NCI-H2107 (cell line): ENCODE measurements at regions not wholly inside any gene's neighbourhood (a gene's known extent, or its start where the extent isn't known, plus 50 kb on each side); places are given as distances from the start of the nearest gene placed in this dataset.

Source experiments
- DNase-seq: peaks from one replicate; lab custom pipeline; 2025; lab: John Stamatoyannopoulos, UW

- no peak for DNase-seq
These were observed 116.4 kb downstream of the IRS2 start for GRCh38 chr13:109669956-109670355.

GRCh38 chr13:109669234-109669612 lies 117.2 kb downstream of the IRS2 start:
- DNase-seq: no peak

DNA sequence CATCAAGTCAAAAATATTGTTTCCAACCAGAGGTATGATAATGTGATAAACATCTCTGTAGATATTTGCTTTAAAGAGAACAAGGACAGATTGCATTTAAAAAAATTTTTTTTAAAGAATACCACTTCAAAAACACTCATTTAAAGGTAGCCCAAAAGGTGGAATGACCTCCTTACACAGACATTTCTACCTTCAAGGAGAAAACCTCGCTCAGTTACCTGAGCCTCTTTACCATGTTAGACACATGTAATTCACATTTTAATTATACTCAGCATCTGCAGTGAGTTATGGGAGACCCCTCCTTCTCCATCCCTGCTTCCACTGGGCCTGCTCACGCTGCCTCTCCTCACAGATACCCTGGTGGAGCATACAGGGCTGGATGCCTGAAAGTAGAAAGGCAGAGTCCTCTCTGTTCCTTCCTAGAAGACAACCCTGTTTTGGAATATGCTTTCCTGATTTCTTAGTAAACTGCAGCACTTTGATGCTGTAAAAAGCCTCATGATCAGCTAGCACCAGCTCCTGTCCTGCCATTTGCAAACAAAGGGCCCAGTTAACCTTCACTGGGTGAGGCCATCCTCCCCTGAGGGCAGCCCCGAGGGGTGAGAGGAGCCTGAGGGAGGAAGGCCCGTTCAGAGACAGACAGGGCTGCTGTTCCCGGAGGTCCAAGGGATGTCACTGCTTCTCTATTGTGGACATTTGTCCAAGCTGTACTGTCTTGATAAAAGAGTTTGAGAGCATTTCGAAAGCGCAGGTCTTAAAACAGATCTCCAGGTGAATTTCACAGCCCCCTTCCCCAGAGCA lies 117.8 kb downstream of the IRS2 start:
- no peak for DNase-seq

GRCh38 chr13:109667807-109668291 lies 118.5 kb downstream of the IRS2 start:
- DNase-seq: no peak

GRCh38 chr13:109667056-109667455 lies 119.3 kb downstream of the IRS2 start:
- DNase-seq: no peak

GRCh38 chr13:109666656-109667055 lies 119.7 kb downstream of the IRS2 start:
- DNase-seq: no peak

DNA sequence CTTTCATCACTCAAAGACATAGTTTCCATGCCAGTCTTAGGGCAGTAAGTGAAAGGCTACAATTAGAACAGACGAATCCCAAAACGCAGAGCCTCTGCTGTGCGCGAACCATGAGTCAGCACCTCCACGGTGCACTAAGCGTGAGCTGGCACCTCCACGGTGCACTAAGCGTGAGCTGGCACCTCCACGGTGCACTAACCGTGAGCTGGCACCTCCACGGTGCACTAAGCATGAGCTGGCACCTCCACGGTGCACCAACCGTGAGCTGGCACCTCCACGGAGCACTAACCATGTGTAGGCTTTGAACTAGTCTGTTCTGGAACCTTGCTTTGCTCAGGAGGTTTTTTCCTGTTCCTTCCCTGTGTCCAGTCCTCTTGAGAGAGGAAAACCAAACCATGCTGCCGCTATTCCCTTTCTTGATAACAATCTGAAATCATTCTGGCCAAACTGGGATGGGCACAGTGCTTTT lies 120.6 kb downstream of the IRS2 start:
- DNase-seq: no peak

DNA sequence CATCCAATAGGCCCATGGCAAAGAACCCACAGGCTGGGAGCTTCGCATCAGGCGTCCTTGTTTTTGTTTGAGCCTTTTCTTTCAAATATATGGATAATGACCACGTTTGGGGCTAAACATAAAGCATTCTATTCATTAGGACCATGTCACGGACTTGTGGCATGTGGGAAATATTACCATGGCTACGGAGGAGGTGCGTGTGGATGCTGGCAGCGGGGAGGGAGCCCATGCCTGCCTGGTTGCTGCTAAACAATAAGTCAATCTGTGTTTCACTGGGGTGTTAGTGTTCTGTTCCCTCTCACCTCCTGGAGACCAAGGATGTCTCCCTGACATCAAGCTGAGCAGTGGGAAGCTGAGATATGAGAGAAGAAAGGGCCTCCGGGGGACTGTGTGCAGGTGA lies 121.1 kb downstream of the IRS2 start:
- DNase-seq: no peak

GRCh38 chr13:109657395-109657794 lies 129.0 kb downstream of the IRS2 start:
- no peak for DNase-seq

GRCh38 chr13:109656206-109656605 lies 130.2 kb downstream of the IRS2 start:
- DNase-seq: no peak

- no peak for DNase-seq
These were observed 130.8 kb downstream of the IRS2 start for GRCh38 chr13:109655611-109656010.

DNA sequence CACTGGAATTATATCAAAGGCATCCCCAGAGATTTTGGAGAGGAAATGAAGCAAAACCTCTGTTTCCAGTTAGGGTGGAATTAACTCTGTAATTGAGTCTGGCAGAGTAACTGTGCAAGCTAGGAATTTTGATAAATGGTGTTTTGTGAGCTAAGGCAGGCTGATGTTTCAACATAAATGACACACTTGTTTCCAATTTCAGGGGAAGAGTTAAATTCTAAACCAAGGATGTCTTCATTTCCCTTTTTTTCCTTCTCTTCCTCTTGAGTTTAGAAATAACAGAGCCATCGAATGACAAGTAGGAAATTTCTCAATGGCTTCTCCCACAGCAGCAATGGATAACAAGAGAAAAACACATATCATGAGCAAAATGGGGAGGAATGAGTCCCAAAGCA lies 131.2 kb downstream of the IRS2 start:
- DNase-seq: no peak

DNA sequence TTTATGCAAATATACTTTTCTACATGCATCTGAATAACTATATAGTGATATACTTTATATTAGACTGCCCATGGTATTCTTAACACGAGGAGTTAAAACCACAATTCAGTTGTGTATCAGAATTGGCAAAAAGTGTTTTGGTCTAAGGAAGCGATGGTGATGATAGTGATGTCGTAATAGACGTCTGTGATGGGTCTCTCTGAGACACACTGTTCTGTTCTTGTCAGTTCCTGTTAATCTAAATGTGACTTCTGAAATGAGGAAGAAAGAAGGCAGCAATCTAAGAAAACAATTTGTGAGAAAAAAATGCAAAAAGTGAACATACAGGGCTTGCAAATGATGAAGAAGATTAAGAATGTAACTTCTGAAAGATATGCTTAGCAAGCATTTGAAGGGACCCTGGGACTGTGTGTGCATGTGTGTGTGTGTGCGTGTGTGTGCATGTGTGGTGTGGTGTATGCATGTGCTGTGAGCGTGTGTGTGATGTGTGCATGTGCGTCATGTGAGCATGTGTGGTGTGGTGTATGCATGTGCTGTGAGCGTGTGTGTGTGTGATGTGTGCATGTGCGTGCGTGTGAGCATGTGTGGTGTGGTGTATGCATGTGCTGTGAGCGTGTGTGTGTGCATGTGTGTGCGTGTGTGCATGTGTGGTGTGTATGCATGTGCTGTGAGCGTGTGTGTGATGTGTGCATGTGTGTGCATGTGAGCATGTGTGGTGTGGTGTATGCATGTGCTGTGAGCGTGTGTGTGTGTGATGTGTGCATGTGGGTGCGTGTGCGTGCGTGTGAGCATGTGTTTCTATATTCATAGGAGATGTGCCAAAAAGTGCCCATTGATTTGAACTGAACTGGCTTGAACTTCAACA lies 131.8 kb downstream of the IRS2 start:
- DNase-seq: no peak

DNA sequence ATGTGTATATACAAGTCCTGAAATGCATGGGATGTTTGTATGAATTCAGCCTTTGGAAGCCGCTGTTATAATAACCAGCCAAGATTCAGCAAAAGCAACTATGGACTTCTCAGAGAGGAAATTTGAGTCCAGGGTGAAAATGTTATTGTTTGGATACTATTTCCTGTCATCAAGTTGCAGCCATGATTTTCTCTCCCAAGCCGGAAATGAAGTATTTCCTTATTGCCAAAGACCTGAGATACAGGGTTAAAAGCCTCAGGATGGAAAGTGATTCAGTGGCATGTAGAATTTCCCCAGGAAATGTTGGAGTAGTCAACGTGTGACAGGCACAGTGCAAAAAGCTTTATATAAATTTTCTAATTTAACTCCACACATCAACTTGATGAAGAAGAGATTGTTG lies 133.9 kb downstream of the IRS2 start:
- DNase-seq: no peak

DNA sequence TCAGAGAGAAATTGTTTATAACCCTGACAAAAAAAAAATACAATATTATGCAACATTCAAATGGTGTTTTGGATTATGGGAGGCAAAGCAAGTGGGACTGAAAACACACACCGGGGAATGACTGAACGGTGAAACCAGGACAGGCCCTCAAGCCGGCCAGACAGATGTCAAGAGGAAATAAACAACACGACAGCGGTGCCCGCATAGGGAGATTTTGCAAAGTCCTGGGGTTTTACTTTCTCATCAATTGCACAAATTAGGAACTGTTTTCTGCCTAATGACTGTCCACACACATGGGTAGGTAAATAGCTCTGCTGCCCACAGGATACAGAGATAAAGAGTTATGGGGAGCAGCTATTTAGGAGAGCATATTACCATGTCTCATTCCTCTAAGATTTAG lies 134.5 kb downstream of the IRS2 start:
- DNase-seq: no peak

DNA sequence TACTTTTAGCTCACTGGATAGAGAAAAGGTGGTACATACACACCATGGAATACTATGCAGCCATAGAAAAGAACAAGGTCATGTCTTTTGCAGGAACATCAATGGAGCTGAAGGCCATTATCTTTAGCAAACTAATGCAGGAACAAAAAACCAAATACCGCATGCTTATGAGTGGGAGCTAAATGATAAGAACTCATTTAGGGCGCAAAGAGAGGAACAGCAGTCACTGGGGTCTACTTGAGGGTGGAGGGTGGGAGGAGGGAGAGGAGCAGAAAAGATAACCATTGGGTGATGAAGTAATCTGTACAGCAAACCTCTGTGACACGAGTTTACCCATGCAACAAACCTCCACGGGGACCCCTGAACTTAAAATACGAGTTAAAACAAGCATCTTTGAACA lies 135.1 kb downstream of the IRS2 start:
- no peak for DNase-seq

DNA sequence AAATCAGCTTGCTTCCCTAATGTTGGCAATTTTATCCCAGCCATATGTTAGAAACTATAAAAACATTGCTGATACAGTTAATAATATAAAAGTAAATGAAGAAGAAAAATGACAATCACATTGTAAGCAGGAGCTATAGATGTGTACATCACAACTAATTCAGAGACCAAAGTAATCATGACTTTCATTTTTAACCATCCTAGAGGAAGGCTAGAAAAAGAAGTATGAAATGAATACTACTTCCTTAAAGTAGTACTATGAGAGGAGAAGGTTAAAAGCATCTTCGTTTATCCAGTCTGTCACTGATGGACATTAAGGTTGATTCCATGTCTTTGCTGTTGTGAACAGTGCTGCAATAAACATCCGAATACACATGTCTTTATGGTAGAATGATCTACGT lies 135.5 kb downstream of the IRS2 start:
- no peak for DNase-seq

DNA sequence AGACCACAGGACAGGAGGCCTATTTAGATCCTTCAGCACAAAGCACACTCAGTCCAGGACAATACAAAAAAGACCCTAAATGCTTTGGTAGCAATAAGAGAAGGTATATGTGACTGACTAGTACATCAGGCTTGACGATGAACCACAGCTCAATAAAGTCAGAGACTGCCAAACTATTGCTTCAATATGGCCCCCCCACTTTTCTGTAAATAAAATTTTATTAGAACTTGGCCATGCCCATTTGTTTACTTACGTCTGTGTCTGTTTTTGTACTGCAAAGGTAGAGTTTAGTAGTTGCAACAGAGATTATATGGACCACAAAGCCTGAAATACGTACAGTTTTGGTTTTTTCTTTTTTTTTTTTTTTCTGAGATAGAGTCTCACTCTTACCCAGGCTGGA lies 136.7 kb downstream of the IRS2 start:
- no peak for DNase-seq

DNA sequence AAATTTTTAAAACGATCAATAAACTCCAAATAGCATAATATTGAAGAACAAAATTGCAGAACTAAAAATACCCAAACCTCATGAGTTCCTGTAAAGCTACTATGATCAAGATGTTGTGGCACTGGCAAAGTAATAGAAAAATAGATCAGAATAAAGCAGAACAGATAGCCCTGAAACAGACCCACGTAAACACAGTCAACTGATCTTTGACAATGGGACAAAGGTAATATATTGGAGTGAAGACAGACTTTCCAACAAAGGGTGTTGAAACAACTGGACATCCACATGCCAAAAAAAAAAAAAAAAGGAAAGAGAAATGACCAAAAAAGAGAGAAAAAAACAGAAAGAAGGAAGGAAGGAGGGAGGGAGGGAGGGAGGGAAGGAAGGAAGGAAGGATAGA lies 138.7 kb downstream of the IRS2 start:
- DNase-seq: no peak

GRCh38 chr13:109647053-109647452 lies 139.3 kb downstream of the IRS2 start:
- no peak for DNase-seq

- no peak for DNase-seq
These were observed 140.0 kb downstream of the IRS2 start for GRCh38 chr13:109646423-109646822.

DNA sequence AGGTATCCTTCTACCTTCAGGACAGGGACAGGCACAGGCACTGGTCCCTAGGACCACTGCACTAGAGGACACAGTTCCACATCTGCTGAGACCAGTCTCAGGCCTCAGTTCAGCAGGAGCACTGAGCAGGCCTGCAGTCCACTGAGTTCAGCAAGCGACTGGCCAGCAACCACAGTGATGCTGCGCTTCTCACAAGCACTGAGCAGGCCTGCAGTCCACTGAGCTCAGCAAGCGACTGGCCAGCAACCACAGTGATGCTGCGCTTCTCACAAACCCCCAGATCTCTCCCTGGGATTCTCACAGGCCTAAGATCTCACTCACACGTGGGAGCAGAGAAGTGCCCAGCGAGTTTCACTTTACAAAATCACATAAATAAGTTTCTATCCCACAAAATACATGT lies 140.6 kb downstream of the IRS2 start:
- no peak for DNase-seq

DNA sequence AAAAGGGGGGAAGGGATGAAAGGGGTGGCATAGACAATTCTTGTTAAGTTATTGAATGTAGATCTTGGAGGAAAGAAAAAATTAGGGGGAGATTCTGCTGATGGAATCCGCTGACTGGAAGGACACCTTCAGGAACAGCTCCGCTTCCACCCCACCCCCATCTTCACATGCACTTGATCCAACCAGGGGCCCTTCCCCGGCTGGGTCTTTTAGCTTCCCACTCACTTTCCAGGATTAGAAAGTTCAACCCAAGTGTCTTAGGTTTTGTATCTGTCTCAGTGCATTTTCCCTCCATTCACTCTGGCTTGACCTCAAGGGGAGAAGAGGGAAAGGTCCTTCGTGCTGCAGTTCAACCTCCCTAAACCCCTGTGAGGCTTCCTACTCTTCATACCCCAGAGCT lies 141.4 kb downstream of the IRS2 start:
- no peak for DNase-seq
